SK-N-MC (cell line): ENCODE measurements at regions not wholly inside any gene's neighbourhood (a gene's known extent, or its start where the extent isn't known, plus 50 kb on each side); places are given as distances from the start of the nearest gene placed in this dataset.

Experiments used
- EZH2 ChIP-seq: fragments of 200-600 bp; sonication (generic); IDR thresholded peaks from one replicate; pipeline ENCODE4 v1.6.1; 2017; ENCODE audit warnings: antibody characterized with exemption
- POLR2AphosphoS5 ChIP-seq: IDR thresholded peaks from 2 replicates; pipeline ENCODE4 v1.6.1; 2012; ENCODE audit warnings: mild to moderate bottlenecking, low read depth, low read length, borderline replicate concordance

DNA sequence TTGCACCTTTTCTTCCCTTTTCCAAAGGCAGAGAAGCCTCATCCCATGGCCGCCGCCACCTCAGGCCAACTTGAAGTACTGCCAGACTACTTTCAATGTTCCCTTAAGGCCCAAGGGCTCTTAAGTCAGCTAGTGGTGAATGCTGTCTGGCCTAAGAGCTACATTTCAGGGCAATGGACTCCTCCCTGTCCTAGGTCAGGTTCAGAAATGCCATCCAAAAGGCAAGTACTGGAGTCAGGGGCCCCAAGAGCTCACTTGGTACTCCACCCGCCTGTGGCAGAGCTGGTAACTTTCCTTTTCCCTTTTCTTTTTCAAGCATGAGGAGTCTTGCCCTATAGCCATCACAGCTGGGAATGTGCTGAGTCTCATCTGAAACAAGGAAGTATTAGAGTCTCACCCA is 327.1 kb downstream of the NAP1L3 start:
- TF ChIP-seq POLR2AphosphoS5 (no peak), EZH2 (no peak)
